Loucy (cell line): ENCODE measurements at regions not wholly inside any gene's neighbourhood (a gene's known extent, or its start where the extent isn't known, plus 50 kb on each side); places are given as distances from the start of the nearest gene placed in this dataset.
"Not testable (repeated sequence)": the region's sequence is repeated elsewhere in the genome, so short reads cannot be mapped to it uniquely, and the experiment has no call there.

ENCODE experiments used
- H2AFZ ChIP-seq: fragments of 200-600 bp; sonication (generic); 2 replicates; pipeline ENCODE4 v1.6.0; 2016; ENCODE audit warnings: antibody characterized with exemption, mild to moderate bottlenecking, low read length, moderate library complexity
- H3F3A ChIP-seq: fragments of 200-600 bp; 2 replicates; pipeline ENCODE4 v1.6.0; 2016; ENCODE audit warnings: antibody characterized with exemption, low read depth, mild to moderate bottlenecking
- H3K27me3 ChIP-seq: fragments of 200-600 bp; sonication (generic); 2 replicates; pipeline ENCODE4 v1.6.1; 2014; ENCODE audit warnings: low read length, mild to moderate bottlenecking; ENCODE audit not compliant: insufficient read depth, poor library complexity, severe bottlenecking
- H3K36me3 ChIP-seq: fragments of 200-600 bp; sonication (generic); 2 replicates; pipeline ENCODE4 v1.6.1; 2016; ENCODE audit warnings: low read length; ENCODE audit not compliant: insufficient read depth
- H3K4me1 ChIP-seq: fragments of 200-600 bp; sonication (generic); 2 replicates; pipeline ENCODE4 v1.5.1; 2014; ENCODE audit warnings: low read length, mild to moderate bottlenecking; ENCODE audit not compliant: insufficient read depth, poor library complexity, severe bottlenecking
- H3K4me2 ChIP-seq: fragments of 200-600 bp; sonication (generic); 2 replicates; pipeline ENCODE4 v1.6.0; 2014; ENCODE audit warnings: antibody characterized with exemption, low read length, low read depth, mild to moderate bottlenecking; ENCODE audit not compliant: poor library complexity, severe bottlenecking
- H3K4me3 ChIP-seq: fragments of 200-600 bp; sonication (generic); 2 replicates; pipeline ENCODE4 v1.5.1; 2014; ENCODE audit warnings: low read length, mild to moderate bottlenecking, mixed read lengths; ENCODE audit not compliant: poor library complexity, severe bottlenecking
- H3K79me2 ChIP-seq: fragments of 200-600 bp; sonication (generic); 2 replicates; pipeline ENCODE4 v1.6.1; 2014; ENCODE audit warnings: low read length; ENCODE audit not compliant: insufficient read depth
- H3K9ac ChIP-seq: fragments of 200-600 bp; sonication (generic); 2 replicates; pipeline ENCODE4 v1.6.0; 2014; ENCODE audit warnings: mild to moderate bottlenecking, low read depth, low read length, moderate library complexity; ENCODE audit not compliant: poor library complexity, severe bottlenecking
- H3K9me2 ChIP-seq: fragments of 200-600 bp; sonication (generic); replicated peaks from 2 replicates; pipeline ENCODE4 v1.6.1; 2016; ENCODE audit warnings: low read depth, low read length, mixed read lengths
- H3K9me3 ChIP-seq: fragments of 200-600 bp; sonication (generic); 2 replicates; pipeline ENCODE4 v1.6.1; 2014; ENCODE audit warnings: mild to moderate bottlenecking, antibody characterized with exemption, low read length, low read depth; ENCODE audit not compliant: insufficient read depth
- H4K20me1 ChIP-seq: fragments of 200-600 bp; sonication (generic); 2 replicates; pipeline ENCODE4 v1.6.0; 2014; ENCODE audit warnings: antibody characterized with exemption, low read length, mild to moderate bottlenecking; ENCODE audit not compliant: insufficient read depth, poor library complexity, severe bottlenecking
- EZH2phosphoT487 ChIP-seq: fragments of 200-600 bp; IDR thresholded peaks from 2 replicates; pipeline ENCODE4 v1.6.1; 2018; ENCODE audit warnings: antibody characterized with exemption, mild to moderate bottlenecking, moderate library complexity, borderline replicate concordance
- TF ChIP-seq, protein P1 (sequence below): fragments of 200-600 bp; sonication (generic); conservative IDR thresholded peaks from 2 replicates; pipeline ENCODE4 v1.5.1; 2014; ENCODE audit warnings: mild to moderate bottlenecking, antibody characterized with exemption, low read length

DNA sequence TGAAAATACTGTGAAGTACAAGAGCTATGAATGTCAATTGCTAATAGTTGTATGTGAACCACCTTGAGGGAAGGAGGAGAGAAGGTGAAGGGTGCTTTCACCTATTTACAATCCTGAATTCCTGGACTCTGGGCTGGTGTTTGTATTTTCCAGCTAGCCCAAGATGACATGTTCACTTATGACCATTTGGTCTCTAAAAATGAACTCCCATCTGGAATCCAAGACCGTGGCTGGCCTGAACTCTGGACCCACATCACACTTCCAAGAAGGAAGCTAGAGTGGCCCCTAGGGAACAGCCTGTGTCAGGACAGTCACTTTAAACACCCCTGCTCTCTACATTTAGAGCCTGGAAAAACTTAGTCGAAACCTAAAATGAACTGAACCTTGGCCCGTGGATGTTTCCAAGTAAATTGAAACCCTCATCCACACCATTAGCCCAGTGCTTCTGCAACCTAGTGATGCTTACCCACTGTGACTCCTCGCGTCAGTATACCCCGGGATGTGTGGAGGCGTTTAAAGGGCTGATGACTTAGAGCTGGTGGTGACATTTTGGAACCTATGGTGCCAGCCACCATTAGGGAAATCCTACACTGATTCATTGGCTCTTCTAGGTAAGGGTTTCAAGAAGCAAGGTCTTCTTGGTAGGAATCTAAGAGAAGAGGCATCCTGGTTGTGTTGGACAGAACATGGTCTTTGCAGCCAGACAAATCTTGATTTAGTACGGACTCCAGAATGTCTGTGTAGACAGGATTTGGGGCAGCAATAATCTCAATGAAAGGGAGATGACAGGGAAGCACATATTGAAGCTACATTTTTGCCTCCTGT is 171.5 kb upstream of the IRF2BP2 start:
- H3K9me3 ChIP-seq: no peaks in the 10 kb centered on the region
- TF ChIP-seq, protein P1, sequence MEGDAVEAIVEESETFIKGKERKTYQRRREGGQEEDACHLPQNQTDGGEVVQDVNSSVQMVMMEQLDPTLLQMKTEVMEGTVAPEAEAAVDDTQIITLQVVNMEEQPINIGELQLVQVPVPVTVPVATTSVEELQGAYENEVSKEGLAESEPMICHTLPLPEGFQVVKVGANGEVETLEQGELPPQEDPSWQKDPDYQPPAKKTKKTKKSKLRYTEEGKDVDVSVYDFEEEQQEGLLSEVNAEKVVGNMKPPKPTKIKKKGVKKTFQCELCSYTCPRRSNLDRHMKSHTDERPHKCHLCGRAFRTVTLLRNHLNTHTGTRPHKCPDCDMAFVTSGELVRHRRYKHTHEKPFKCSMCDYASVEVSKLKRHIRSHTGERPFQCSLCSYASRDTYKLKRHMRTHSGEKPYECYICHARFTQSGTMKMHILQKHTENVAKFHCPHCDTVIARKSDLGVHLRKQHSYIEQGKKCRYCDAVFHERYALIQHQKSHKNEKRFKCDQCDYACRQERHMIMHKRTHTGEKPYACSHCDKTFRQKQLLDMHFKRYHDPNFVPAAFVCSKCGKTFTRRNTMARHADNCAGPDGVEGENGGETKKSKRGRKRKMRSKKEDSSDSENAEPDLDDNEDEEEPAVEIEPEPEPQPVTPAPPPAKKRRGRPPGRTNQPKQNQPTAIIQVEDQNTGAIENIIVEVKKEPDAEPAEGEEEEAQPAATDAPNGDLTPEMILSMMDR: no peak; the same call in 1 of the 2 replicates
- no peak for TF ChIP-seq EZH2phosphoT487
- no peaks in the 10 kb centered on the region for H3K36me3 ChIP-seq
- no peaks in the 10 kb centered on the region for H3K79me2 ChIP-seq
- no peak overlapping the region for H2AFZ ChIP-seq
- H3F3A ChIP-seq: no peaks in the 10 kb centered on the region
- H3K9me2 ChIP-seq: no peaks in the 10 kb centered on the region
- H3K4me3 ChIP-seq: no peak overlapping the region
- H4K20me1 ChIP-seq: no peaks in the 10 kb centered on the region
- no peak overlapping the region for H3K9ac ChIP-seq
- no peak overlapping the region for H3K4me2 ChIP-seq
- peaks cover 11% of the 10 kb centered on the region for H3K27me3 ChIP-seq
- peaks cover 7% of the 10 kb centered on the region for H3K4me1 ChIP-seq

DNA sequence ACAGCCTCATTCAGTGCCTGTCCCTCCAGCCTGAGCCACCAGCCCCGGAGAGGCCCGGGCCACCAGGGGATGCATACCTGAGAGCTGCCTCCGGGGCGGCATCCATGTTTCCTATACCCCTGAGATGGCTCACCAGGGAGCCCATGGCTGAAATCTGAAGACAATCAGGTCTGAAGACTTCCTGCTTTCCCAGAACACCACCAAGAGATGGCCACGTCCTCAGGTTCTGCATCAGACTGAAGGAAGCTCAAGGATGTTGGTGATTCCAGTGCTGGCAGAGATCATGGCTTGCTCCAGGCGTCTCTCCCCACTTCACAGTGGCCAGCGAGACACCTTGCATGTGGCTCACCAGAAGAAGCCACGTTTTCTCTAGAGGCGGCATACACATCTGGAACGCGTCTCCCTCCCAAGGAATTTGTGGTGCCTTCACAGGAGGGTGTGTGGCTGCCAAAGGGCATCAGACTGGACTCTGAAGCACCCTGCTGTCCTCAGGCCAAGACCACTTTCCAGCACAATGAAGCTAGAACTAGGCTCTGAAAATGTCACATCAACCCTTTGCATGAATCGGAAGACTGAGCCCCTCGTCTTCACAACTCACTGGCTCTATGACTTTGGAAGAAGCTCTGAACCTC is 170.7 kb upstream of the IRF2BP2 start:
- Histone ChIP-seq H3K4me1 (peaks cover 7% of the 10 kb centered on the region), H3K27me3 (peaks cover 12% of the 10 kb centered on the region)
- no peak for TF ChIP-seq EZH2phosphoT487
- TF ChIP-seq, protein P1: no peak

DNA sequence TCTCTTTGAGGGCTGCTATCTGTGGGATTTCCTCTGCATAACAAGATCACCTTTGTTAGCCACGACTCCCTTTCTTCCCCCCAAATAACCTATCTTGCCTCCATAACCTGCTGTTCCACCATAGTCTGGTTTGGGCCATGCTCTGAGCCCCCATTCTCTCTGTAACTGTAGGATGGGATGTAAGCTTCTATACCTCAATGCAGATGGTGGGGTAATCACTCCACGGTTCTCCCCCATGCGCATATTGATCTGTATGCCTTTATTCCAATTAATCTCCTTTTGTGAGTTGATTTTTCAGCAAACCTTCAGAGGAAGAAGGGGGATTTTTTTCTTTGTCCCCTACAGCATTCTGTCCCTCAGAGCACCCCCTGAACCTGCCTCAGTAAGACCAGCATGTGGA is 170.1 kb upstream of the IRF2BP2 start:
- Histone ChIP-seq H3K9me3 (no peaks in the 10 kb centered on the region), H3K79me2 (no peaks in the 10 kb centered on the region), H3K27me3 (peaks cover 12% of the 10 kb centered on the region), H3F3A (no peaks in the 10 kb centered on the region), H3K4me2 (no peak overlapping the region), H2AFZ (no peak overlapping the region), H3K9ac (no peak overlapping the region), H3K4me1 (peaks cover 8% of the 10 kb centered on the region), H4K20me1 (no peaks in the 10 kb centered on the region), H3K36me3 (no peaks in the 10 kb centered on the region), H3K9me2 (no peaks in the 10 kb centered on the region), H3K4me3 (no peak overlapping the region)
- TF ChIP-seq, protein P1: no peak
- no peak for TF ChIP-seq EZH2phosphoT487

More for the DNA sequence above, 170.7 kb upstream of the IRF2BP2 start:
- Histone ChIP-seq H4K20me1 (no peaks in the 10 kb centered on the region), H3K4me2 (no peak overlapping the region), H3K9me3 (no peaks in the 10 kb centered on the region), H3F3A (no peaks in the 10 kb centered on the region), H3K79me2 (no peaks in the 10 kb centered on the region), H3K4me3 (no peak overlapping the region), H2AFZ (no peak overlapping the region), H3K9me2 (no peaks in the 10 kb centered on the region), H3K36me3 (no peaks in the 10 kb centered on the region), H3K9ac (no peak overlapping the region)

DNA sequence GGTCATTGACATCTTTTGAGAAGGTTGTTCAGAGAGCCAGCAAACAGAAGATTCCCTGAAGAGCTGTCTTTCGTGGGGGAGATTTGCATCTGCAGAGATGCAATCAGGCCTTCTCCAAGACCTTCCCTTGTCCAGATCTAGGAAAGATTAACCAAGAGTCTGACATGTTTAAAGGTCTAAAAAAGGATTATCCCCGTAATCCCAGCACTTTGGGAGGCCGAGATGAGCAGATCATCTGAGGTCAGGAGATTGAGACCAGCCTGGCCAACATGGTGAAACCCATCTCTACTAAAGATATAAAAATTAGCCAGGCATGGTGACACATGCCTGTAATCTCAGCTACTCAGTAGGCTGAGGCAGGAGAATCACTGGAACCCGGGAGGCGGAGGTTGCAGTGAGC is 169.6 kb upstream of the IRF2BP2 start:
- H4K20me1 ChIP-seq, H2AFZ ChIP-seq, H3K9ac ChIP-seq, H3K9me3 ChIP-seq, H3K36me3 ChIP-seq, H3F3A ChIP-seq, H3K4me2 ChIP-seq, H3K9me2 ChIP-seq, H3K79me2 ChIP-seq, H3K4me3 ChIP-seq: not testable (repeated sequence)
- Histone ChIP-seq H3K4me1 (peaks cover 13% of the 10 kb centered on the region), H3K27me3 (peaks cover 12% of the 10 kb centered on the region)
